NCI-H187 treated with DMSO at 0.1 percent for 48 hours (cell line): ENCODE measurements at regions not wholly inside any gene's neighbourhood (a gene's known extent, or its start where the extent isn't known, plus 50 kb on each side); places are given as distances from the start of the nearest gene placed in this dataset.
A peak's percentile ranks its signal among the peaks of the same experiment; 100 is the strongest.

Experiments used
- DNase-seq: peaks from one replicate; lab custom pipeline; 2025; lab: John Stamatoyannopoulos, UW

DNA sequence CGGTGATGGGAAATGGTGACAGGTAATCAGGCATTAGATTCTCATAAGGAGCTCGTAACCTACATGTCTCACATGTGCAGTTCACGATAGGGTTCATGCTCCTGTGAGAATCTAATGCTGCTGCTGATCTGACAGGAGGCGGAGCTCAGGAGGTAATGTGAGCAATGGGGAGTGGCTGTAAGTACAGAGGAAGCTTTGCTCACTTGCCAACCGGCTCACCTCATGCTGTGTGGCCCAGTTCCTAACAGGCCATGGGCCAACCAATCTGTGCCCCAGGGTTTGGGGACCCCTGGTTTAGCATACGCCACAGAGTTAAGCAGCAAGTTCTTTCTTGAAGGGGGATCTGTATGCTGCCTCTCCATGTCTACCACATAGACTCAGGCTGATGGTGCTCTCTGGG lies 133.1 kb downstream of the IQUB start:
- no peak for DNase-seq

DNA sequence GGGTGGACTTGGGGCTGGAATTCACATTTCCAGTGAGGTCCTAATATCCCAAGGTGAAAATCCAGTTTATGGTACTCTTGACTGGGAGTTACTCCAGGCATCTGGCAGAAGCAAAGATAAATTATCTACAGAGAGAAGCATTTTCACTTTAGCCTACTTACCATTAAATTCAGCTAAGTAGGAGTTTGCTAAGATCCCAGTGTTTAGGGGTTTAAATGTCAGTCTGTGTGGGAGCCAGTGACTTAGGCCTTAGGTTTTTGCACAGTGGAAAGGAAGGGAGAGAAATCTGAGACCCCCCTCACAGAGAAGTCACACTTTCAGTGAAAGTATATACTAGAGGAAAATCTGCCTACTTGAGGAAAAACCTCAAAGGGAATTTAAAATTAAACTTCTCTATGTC lies 134.2 kb downstream of the IQUB start:
- no peak for DNase-seq

- DNase-seq, result no peak
These were observed 135.5 kb downstream of the IQUB start for GRCh38 chr7:123398921-123399320.

DNA sequence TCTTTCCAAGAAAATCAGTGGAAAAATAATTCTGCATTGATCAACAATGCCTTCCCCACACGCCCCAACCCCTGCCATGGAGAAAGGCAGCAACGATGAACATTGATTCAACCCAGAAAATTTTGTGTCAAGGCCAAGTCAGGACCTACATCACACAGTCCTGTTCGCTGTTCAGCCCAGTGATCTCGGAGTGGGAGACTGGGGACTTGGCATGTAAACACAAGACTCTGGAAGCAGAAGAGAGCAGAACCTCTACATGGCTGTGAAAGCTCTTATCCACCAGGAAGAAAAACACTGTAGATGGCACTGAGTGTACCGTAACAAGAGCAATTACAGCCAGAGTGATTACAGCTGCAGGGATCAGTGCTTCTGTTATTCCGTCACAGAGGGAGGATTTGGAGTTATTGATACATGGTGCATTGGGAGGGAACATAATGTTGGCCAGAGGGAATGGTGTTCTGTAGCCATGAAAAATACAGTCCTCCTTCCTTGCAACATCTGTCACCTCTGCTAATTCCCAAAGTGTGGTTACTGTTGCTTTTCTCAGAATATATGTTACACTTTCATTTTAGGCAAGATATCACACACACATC lies 136.6 kb downstream of the IQUB start:
- DNase-seq, result peak; percentile 50

- DNase-seq, result no peak
These were observed 140.8 kb downstream of the IQUB start for GRCh38 chr7:123393623-123394022.

GRCh38 chr7:123372368-123372767 lies 162.0 kb downstream of the IQUB start:
- DNase-seq, result no peak

GRCh38 chr7:123367484-123368122 lies 166.8 kb downstream of the IQUB start:
- DNase-seq, result no peak

GRCh38 chr7:123367031-123367430 lies 167.3 kb upstream of the SLC13A1 start:
- DNase-seq, result no peak

- no peak for DNase-seq
These were observed 166.9 kb upstream of the SLC13A1 start for GRCh38 chr7:123366626-123367025.

DNA sequence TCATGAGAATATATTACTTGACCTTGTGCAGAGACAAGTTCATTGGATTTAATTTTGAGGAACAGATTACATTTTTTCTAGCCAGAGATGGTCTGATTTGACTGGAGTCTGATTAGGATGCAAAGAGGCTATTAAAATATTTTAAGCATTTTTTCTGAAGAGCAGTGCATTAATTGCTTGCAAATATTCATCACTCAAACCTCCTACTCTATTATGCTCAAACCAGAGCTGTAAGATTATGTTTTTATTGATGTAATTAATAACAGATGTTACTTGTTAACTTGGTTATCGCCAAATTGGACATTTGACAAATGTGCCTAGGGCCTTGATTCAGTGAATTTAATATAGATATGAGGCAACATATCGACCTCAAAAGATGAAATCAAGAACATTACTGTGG lies 160.9 kb upstream of the SLC13A1 start:
- no peak for DNase-seq

- DNase-seq, result no peak
These were observed 155.9 kb upstream of the SLC13A1 start for GRCh38 chr7:123355576-123356190.

- DNase-seq, result no peak
These were observed 153.2 kb upstream of the SLC13A1 start for GRCh38 chr7:123352973-123353372.

- no peak for DNase-seq
These were observed 152.0 kb upstream of the SLC13A1 start for GRCh38 chr7:123351516-123352505.

DNA sequence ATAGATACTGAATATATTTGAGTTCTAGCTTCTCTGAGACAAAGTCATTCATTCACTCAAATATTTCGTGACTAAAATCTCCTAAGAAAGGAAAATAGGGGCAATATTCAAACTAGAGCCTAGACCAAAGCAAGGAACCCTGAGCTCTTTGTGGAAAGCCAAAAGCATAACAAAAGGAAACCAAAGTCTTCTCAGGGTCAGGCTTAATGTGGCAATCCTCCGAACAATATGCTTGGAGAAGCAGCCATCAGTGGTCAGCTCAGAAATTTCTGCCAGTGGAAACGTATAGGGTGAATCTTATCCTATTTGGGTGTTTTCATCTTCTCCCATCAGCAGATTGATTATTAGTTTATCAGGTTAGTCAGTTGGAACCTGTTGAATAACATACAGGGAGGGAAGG lies 151.3 kb upstream of the SLC13A1 start:
- DNase-seq, result no peak

DNA sequence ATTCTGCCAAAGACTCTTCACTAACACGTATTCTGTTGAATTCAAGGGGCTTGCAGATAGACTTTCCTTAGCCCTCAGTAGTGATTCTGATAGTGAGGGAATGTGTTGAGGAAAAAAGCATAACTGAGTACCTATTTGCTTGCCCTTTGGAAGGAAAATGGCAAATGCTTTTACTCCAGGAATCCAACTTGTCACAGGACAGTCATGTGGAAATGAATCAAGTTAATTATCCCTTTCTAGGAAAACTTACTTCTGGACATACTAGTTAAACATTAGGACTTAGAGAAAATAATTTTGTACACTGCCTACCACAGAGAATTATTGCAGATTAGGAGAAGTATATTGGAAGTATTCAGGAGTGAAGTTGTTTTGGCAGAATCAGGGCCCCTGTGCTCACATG lies 148.9 kb upstream of the SLC13A1 start:
- DNase-seq, result no peak

DNA sequence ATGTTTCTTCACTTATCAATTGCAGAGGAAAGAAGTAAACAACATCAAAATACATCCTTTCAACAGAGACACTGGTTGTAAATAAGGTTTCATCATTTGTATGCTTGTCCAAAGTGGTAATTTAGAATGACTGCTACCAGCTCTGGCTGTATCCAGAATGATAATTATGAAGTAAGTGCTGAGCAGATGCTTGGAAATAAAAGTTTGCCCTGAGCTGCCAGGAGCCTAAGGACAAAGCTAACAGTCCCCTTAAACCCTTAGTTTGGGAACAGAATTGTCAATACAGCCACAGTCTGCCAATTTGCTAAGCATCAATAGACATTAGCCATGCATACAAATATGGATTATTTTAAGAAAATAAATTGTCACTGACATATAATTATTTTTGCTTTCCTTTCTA lies 147.0 kb upstream of the SLC13A1 start:
- no peak for DNase-seq

DNA sequence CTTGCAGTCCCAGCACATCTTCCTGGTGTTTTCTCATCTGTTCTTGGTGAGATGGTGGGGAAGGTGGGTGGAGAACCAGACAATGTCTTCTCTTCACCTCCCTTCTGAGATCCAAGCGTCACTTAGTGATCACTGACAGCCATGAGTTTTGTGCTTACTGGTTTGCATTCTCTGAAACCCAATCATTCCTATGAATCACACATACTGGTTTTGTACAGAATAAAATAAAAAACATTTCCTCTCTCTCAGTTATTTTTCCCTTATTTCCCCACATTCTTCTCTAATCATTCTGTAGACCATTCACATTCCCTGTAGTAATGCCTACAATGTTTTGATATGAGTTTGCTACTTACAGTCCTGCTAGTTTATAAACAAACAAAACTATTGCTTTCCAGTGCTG lies 143.8 kb upstream of the SLC13A1 start:
- no peak for DNase-seq

DNA sequence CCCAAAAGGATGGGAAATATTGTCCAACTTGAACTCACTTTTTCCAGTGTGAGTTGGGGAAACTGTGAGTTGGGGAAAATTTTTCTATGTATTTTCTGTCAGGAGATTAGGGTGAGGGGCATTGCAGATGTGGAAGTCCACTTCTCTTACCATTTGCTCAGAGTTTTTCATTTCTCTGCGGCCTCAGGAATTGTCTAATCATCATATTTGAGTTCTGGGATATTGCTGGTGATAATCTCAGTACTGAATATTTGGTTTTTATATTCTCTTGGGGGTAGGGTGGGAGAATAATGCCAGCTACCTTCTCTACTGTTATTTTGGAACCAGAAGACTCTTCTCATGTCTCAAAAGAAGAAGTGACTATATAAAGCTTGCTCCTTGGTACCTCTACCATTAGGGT lies 141.3 kb upstream of the SLC13A1 start:
- no peak for DNase-seq

GRCh38 chr7:123338688-123339087 lies 138.9 kb upstream of the SLC13A1 start:
- DNase-seq, result no peak

DNA sequence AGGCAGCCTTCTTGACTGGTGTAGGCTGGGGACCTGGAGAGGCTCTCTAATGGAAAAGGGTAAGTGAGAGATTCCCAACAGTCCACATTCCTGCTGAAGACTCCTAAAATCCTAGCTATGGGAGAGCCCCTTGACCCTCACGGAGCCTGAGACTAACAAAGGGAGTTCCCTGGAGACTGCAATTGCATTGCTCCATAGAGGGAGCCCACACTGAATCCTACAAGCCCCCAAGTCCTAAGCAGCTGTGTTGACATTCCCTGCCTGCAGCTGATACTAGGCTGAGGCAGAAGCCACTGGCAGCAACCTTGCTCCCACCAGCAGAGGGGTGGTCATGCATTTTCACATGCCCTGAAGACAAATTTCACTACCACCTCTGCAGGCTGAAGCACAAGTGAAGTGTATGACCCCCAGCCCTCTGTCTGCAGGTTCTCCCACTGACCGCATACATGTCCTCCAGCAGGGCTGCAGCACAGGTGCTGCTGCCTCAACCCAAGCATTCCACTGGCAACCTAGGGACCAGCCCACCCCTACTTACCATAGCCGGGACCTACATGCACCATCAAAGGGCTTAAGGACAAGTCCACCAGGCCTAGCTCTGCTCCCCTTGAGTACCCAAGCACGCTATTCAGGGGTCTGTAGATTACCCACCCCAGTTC lies 130.3 kb upstream of the SLC13A1 start:
- no peak for DNase-seq

- no peak for DNase-seq
These were observed 127.9 kb upstream of the SLC13A1 start for GRCh38 chr7:123327661-123328060.

DNA sequence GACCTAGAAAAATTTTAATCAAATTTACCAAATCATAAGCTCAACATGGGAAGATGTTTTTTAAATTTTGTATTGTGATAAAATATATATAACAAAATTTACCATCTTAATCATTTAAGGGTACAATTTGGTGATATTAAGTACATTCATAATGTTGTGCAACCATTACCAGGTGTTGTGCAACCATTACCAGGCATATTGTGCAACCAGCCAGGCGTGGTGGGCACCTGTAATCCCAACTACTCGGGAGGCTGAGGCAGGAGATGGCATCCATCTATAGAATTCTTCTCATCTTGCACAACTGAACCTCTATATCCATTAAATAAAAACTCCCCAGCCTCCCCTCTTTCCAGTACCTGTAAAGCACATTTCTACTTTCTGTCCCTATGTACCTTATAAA lies 124.5 kb upstream of the SLC13A1 start:
- no peak for DNase-seq
